GM12891 (cell line): ENCODE measurements at regions not wholly inside any gene's neighbourhood (a gene's known extent, or its start where the extent isn't known, plus 50 kb on each side); places are given as distances from the start of the nearest gene placed in this dataset.
"Not testable (repeated sequence)": the region's sequence is repeated elsewhere in the genome, so short reads cannot be mapped to it uniquely, and the experiment has no call there.

Experiments used
- PAX5 ChIP-seq: IDR thresholded peaks from 2 replicates; pipeline ENCODE4 v1.6.1; 2011; ENCODE audit warnings: low read length, moderate library complexity, mild to moderate bottlenecking; ENCODE audit not compliant: insufficient read depth, severe bottlenecking
- POLR2A ChIP-seq: IDR thresholded peaks from 2 replicates; pipeline ENCODE4 v1.6.1; 2011; ENCODE audit warnings: low read depth, low read length, control low read depth
- POLR2AphosphoS5 ChIP-seq: IDR thresholded peaks from 2 replicates; pipeline ENCODE4 v1.6.1; 2011; ENCODE audit warnings: low read depth, low read length, control low read depth
- POU2F2 ChIP-seq: IDR thresholded peaks from 2 replicates; pipeline ENCODE4 v1.6.1; 2011; ENCODE audit warnings: low read depth, mild to moderate bottlenecking, control low read depth, low read length, moderate library complexity
- SPI1 ChIP-seq: IDR thresholded peaks from 2 replicates; pipeline ENCODE4 v1.6.1; 2011; ENCODE audit warnings: low read depth, low read length, control low read depth
- TAF1 ChIP-seq: IDR thresholded peaks from 2 replicates; pipeline ENCODE4 v1.6.1; 2011; ENCODE audit warnings: low read depth, low read length, control low read depth

DNA sequence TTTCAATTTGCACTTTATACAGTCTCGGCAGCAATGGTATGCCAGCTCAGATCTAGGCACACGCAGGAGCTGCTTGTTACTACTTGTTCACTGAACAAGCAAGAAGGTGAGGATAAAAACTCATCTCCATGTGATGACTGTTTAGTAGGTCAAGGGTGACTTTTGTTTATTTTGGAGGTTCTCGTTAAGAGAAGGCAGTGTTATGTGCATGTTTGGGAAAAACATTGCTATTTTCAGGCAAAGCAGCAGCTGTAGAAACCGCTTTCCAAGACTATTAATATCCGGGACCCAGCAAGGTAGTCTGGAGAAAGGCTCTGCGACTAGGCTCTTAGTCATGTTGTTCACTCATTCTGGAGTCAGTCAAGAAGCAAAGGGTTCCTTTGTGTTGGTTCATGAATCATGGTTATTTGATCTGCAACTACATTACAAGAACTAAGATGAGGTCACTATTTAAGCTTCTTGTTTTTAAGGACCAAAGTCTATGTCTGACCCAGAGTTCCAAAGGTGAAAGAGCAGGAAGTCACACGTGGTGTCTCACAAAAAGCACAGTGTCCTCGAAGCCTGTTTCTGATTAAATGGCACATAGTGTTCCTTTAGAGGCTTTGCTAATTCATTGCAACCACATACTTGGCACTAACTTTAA is 288.0 kb upstream of the TEKT4 start:
- TF ChIP-seq POLR2A, TAF1, PAX5, POLR2AphosphoS5, SPI1, POU2F2: not testable (repeated sequence)
